HepG2 (cell line): ENCODE measurements at regions not wholly inside any gene's neighbourhood (a gene's known extent, or its start where the extent isn't known, plus 50 kb on each side); places are given as distances from the start of the nearest gene placed in this dataset.

Experiments used
- DBP ChIP-seq: sonication (generic); formaldehyde crosslinking; IDR thresholded peaks from 2 replicates; pipeline ENCODE4 v1.4.0; 2020; ENCODE audit warnings: missing genetic modification reagents; ENCODE audit errors: not compliant biosample characterization
- DMTF1 ChIP-seq: sonication (generic); formaldehyde crosslinking; IDR thresholded peaks from 2 replicates; pipeline ENCODE4 v1.4.0; 2020; ENCODE audit warnings: mild to moderate bottlenecking, missing genetic modification reagents
- DPF2 ChIP-seq: sonication (generic); formaldehyde crosslinking; IDR thresholded peaks from 2 replicates; pipeline ENCODE4 v1.4.0; 2020; ENCODE audit warnings: mild to moderate bottlenecking, low read depth, missing genetic modification reagents, borderline replicate concordance
- DRAP1 ChIP-seq: IDR thresholded peaks from 2 replicates; pipeline ENCODE4 v1.6.1; 2016; ENCODE audit warnings: missing genetic modification reagents, missing compliant biosample characterization
- NAIF1 ChIP-seq: sonication (generic); formaldehyde crosslinking; IDR thresholded peaks from 2 replicates; pipeline ENCODE4 v1.5.0; 2020; ENCODE audit warnings: mild to moderate bottlenecking, missing genetic modification reagents, borderline replicate concordance
- NCOA1 ChIP-seq: sonication (generic); formaldehyde crosslinking; IDR thresholded peaks from 2 replicates; pipeline ENCODE4 v1.9.0; 2021; ENCODE audit warnings: missing genetic modification reagents
- PCBP2 ChIP-seq: fragments of 200-400 bp; formaldehyde crosslinking; optimal IDR thresholded peaks from 2 replicates; pipeline ENCODE3; 2018; ENCODE audit warnings: low read length, low read depth; ENCODE audit not compliant: poor library complexity, severe bottlenecking
- PHF20 ChIP-seq: sonication (generic); formaldehyde crosslinking; IDR thresholded peaks from 2 replicates; pipeline ENCODE4 v1.5.0; 2020; ENCODE audit warnings: mild to moderate bottlenecking, missing genetic modification reagents
- RELA ChIP-seq: sonication (generic); formaldehyde crosslinking; IDR thresholded peaks from 2 replicates; pipeline ENCODE4 v1.4.0; 2020; ENCODE audit warnings: missing genetic modification reagents
- SMARCC2 ChIP-seq: fragments of 450-650 bp; IDR thresholded peaks from 2 replicates; pipeline ENCODE4 v1.6.1; 2017; ENCODE audit warnings: antibody characterized with exemption, mild to moderate bottlenecking
- SP140L ChIP-seq: sonication (generic); formaldehyde crosslinking; IDR thresholded peaks from 2 replicates; pipeline ENCODE4 v1.4.0; 2020; ENCODE audit warnings: missing genetic modification reagents, borderline replicate concordance
- SP2 ChIP-seq: sonication (generic); formaldehyde crosslinking; IDR thresholded peaks from 2 replicates; pipeline ENCODE4 v1.5.1; 2020; ENCODE audit warnings: mild to moderate bottlenecking, missing genetic modification reagents
- TSC22D2 ChIP-seq: sonication (generic); formaldehyde crosslinking; IDR thresholded peaks from 2 replicates; pipeline ENCODE4 v1.5.1; 2020; ENCODE audit warnings: missing genetic modification reagents, mild to moderate bottlenecking, borderline replicate concordance
- ZFAT ChIP-seq: sonication (generic); formaldehyde crosslinking; conservative IDR thresholded peaks from 2 replicates; pipeline ENCODE4 v1.8.1; 2023; ENCODE audit warnings: missing genetic modification reagents, inconsistent platforms
- ZKSCAN8 ChIP-seq: IDR thresholded peaks from 2 replicates; pipeline ENCODE4 v1.6.1; 2016; ENCODE audit warnings: borderline replicate concordance, missing genetic modification reagents, missing compliant biosample characterization
- ZNF333 ChIP-seq: sonication (generic); formaldehyde crosslinking; IDR thresholded peaks from 2 replicates; pipeline ENCODE4 v1.4.0; 2020; ENCODE audit warnings: mild to moderate bottlenecking, missing genetic modification reagents, borderline replicate concordance
- ZNF350 ChIP-seq: sonication (generic); formaldehyde crosslinking; IDR thresholded peaks from 2 replicates; pipeline ENCODE4 v1.4.0; 2020; ENCODE audit warnings: mild to moderate bottlenecking, low read depth, missing genetic modification reagents, borderline replicate concordance
- ZNF383 ChIP-seq: sonication (generic); formaldehyde crosslinking; IDR thresholded peaks from 2 replicates; pipeline ENCODE4 v1.4.0; 2020; ENCODE audit warnings: missing genetic modification reagents, mild to moderate bottlenecking, borderline replicate concordance
- ZNF446 ChIP-seq: sonication (generic); formaldehyde crosslinking; IDR thresholded peaks from 2 replicates; pipeline ENCODE4 v1.5.0; 2020; ENCODE audit warnings: mild to moderate bottlenecking, missing genetic modification reagents
- ZNF496 ChIP-seq: sonication (generic); formaldehyde crosslinking; IDR thresholded peaks from 2 replicates; pipeline ENCODE4 v1.8.1; 2023; ENCODE audit warnings: mild to moderate bottlenecking, moderate library complexity, missing genetic modification reagents; ENCODE audit not compliant: insufficient replicate concordance
- ZNF530 ChIP-seq: sonication (generic); formaldehyde crosslinking; IDR thresholded peaks from 2 replicates; pipeline ENCODE4 v1.5.0; 2020; ENCODE audit warnings: low read depth, mild to moderate bottlenecking, missing genetic modification reagents
- ZNF546 ChIP-seq: sonication (generic); formaldehyde crosslinking; conservative IDR thresholded peaks from 2 replicates; pipeline ENCODE4 v1.8.1; 2023; ENCODE audit warnings: mild to moderate bottlenecking, missing genetic modification reagents
- ZNF607 ChIP-seq: sonication (generic); formaldehyde crosslinking; IDR thresholded peaks from 2 replicates; pipeline ENCODE4 v1.5.1; 2020; ENCODE audit warnings: missing genetic modification reagents, mild to moderate bottlenecking, borderline replicate concordance
- ZNF782 ChIP-seq: sonication (generic); formaldehyde crosslinking; IDR thresholded peaks from 2 replicates; pipeline ENCODE4 v1.4.0; 2020; ENCODE audit warnings: missing genetic modification reagents, mild to moderate bottlenecking, borderline replicate concordance
- TF ChIP-seq, protein P1 (sequence below): sonication (generic); formaldehyde crosslinking; IDR thresholded peaks from 2 replicates; pipeline ENCODE4 v1.4.0; 2020; ENCODE audit warnings: missing genetic modification reagents, mild to moderate bottlenecking, borderline replicate concordance

DNA sequence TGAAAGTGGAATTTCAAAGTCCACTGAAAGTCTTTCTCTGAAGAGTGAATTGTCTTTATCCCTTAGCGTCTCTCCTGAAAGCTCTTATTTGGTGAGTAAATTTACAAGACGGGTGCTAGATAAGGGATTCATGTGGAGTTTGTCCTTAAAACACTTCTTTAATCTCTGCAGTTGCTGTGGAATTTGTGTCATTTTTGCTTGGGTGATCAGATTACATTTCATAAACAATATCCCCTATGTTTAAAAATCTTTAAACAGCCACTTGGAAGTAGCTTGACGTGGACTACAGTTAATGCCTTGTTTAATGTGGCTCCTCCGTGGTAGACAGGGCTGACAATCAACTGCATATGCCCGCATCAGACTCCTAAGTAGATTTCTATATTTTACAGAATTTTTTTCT lies 175.4 kb upstream of the ZNF217 start (continued):
- TF ChIP-seq, protein P1, sequence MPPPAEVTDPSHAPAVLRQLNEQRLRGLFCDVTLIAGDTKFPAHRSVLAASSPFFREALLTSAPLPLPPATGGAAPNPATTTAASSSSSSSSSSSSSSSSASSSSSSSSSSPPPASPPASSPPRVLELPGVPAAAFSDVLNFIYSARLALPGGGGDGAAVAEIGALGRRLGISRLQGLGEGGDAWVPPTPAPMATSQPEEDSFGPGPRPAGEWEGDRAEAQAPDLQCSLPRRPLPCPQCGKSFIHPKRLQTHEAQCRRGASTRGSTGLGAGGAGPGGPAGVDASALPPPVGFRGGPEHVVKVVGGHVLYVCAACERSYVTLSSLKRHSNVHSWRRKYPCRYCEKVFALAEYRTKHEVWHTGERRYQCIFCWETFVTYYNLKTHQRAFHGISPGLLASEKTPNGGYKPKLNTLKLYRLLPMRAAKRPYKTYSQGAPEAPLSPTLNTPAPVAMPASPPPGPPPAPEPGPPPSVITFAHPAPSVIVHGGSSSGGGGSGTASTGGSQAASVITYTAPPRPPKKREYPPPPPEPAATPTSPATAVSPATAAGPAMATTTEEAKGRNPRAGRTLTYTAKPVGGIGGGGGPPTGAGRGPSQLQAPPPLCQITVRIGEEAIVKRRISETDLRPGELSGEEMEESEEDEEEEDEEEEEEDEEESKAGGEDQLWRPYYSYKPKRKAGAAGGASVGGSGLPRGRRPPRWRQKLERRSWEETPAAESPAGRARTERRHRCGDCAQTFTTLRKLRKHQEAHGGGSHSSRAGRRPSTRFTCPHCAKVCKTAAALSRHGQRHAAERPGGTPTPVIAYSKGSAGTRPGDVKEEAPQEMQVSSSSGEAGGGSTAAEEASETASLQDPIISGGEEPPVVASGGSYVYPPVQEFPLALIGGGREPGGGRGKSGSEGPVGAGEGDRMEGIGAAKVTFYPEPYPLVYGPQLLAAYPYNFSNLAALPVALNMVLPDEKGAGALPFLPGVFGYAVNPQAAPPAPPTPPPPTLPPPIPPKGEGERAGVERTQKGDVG (CRISPR knock-in tag) = no peak
- TF ChIP-seq SP140L (0 out of 2 replicates have a peak, but pooled peaks have one; percentile 70), ZNF530 (no peak), ZNF546 (CRISPR knock-in tag) (no peak), ZNF383 (CRISPR knock-in tag) (no peak), ZKSCAN8 (CRISPR knock-in tag) (0 out of 2 replicates have a peak, but pooled peaks have one; percentile 63), ZNF333 (CRISPR knock-in tag) (no peak), ZNF446 (CRISPR knock-in tag) (no peak), ZNF607 (CRISPR knock-in tag) (no peak), ZNF496 (CRISPR knock-in tag) (no peak), RELA (no peak), ZFAT (CRISPR knock-in tag) (no peak), TSC22D2 (CRISPR knock-in tag) (no peak), ZNF350 (CRISPR knock-in tag) (no peak), ZNF782 (no peak), NCOA1 (peak; percentile 72; the same call in 1 of the 2 replicates), SMARCC2 (no peak), DBP (CRISPR knock-in tag) (no peak), PCBP2 (no peak), NAIF1 (CRISPR knock-in tag) (no peak), PHF20 (no peak), DPF2 (CRISPR knock-in tag) (peak; percentile 81; the same call in 1 of the 2 replicates), SP2 (no peak), DRAP1 (CRISPR knock-in tag) (0 out of 2 replicates have a peak, but pooled peaks have one; percentile 55), DMTF1 (CRISPR knock-in tag) (no peak)
